SK-N-SH (cell line): ENCODE measurements at regions not wholly inside any gene's neighbourhood (a gene's known extent, or its start where the extent isn't known, plus 50 kb on each side); places are given as distances from the start of the nearest gene placed in this dataset.

ENCODE experiments used
- EZH2phosphoT487 ChIP-seq: fragments of 200-600 bp; sonication (generic); IDR thresholded peaks from 2 replicates; pipeline ENCODE4 v1.6.1; 2017; ENCODE audit warnings: low read depth, mixed run types, mild to moderate bottlenecking, antibody characterized with exemption, moderate library complexity, borderline replicate concordance
- NFIC ChIP-seq: IDR thresholded peaks from 2 replicates; pipeline ENCODE4 v1.4.0; 2012; ENCODE audit warnings: borderline replicate concordance
- RAD21 ChIP-seq: IDR thresholded peaks from 2 replicates; pipeline ENCODE4 v1.6.1; 2012; ENCODE audit warnings: mild to moderate bottlenecking, low read length
- RFX5 ChIP-seq: IDR thresholded peaks from 2 replicates; pipeline ENCODE4 v1.6.1; 2012; ENCODE audit warnings: mild to moderate bottlenecking, improper control_type of control experiment, low read length
- SIN3A ChIP-seq: IDR thresholded peaks from 2 replicates; pipeline ENCODE4 v1.6.1; 2012; ENCODE audit warnings: low read depth, mild to moderate bottlenecking, low read length, moderate library complexity, borderline replicate concordance
- TCF12 ChIP-seq: IDR thresholded peaks from 2 replicates; pipeline ENCODE4 v1.4.0; 2012
- TF ChIP-seq, protein P1 (sequence below): fragments of 200-600 bp; sonication (generic); IDR thresholded peaks from 2 replicates; pipeline ENCODE4 v1.6.1; 2017; ENCODE audit warnings: antibody characterized with exemption, mild to moderate bottlenecking, moderate library complexity

DNA sequence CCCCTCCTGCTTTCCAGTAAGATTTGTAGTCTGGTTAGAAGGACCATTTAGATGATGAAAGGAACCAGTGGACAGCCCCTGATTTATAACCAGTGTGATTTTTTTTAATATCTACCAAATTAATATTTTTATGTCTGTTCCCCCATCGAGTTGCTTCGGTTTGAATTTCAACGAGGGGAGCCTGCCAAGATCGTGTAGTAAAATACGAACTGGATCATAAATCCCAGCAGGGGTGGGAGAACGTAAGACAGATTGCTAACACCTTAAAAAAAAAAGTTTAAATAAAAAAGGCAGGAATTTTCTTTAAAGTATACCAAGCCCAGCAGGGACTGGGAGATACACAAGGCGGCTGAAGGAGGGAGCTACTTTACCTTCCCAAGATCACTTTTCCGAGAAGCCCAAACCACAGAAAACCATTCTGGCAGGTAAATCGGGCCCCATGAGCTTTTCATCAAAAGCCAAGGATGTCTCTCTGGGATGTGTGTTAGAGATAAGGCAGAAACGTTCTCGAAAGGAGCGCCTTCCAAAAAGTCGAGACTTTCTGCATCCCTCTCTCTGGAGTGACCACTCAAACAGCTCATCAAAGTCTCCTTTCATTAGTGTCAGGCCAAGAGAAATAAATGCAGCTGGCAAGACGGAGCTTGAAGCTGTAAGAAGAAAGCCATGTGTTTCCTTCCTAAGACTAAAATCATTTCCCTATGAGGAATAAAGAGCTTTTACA is 270.5 kb upstream of the NFE2L3 start:
- TF ChIP-seq RFX5 (no peak), EZH2phosphoT487 (no peak), RAD21 (no peak), NFIC (no peak), SIN3A (no peak), TCF12 (no peak)
- TF ChIP-seq, protein P1, sequence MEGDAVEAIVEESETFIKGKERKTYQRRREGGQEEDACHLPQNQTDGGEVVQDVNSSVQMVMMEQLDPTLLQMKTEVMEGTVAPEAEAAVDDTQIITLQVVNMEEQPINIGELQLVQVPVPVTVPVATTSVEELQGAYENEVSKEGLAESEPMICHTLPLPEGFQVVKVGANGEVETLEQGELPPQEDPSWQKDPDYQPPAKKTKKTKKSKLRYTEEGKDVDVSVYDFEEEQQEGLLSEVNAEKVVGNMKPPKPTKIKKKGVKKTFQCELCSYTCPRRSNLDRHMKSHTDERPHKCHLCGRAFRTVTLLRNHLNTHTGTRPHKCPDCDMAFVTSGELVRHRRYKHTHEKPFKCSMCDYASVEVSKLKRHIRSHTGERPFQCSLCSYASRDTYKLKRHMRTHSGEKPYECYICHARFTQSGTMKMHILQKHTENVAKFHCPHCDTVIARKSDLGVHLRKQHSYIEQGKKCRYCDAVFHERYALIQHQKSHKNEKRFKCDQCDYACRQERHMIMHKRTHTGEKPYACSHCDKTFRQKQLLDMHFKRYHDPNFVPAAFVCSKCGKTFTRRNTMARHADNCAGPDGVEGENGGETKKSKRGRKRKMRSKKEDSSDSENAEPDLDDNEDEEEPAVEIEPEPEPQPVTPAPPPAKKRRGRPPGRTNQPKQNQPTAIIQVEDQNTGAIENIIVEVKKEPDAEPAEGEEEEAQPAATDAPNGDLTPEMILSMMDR, result no peak
